Left renal pelvis (tissue), 4 donors: ENCODE measurements at regions not wholly inside any gene's neighbourhood (a gene's known extent, or its start where the extent isn't known, plus 50 kb on each side); places are given as distances from the start of the nearest gene placed in this dataset.
"Not testable (repeated sequence)": the region's sequence is repeated elsewhere in the genome, so short reads cannot be mapped to it uniquely, and the experiment has no call there.

Source experiments
- DNase-seq, 4 donors: peaks; one replicate each; pipeline ENCODE4 v3.0.0-alpha.2; 2013; ENCODE audit warnings: low read depth in 4 of 4, low spot score in 3 of 4

DNA sequence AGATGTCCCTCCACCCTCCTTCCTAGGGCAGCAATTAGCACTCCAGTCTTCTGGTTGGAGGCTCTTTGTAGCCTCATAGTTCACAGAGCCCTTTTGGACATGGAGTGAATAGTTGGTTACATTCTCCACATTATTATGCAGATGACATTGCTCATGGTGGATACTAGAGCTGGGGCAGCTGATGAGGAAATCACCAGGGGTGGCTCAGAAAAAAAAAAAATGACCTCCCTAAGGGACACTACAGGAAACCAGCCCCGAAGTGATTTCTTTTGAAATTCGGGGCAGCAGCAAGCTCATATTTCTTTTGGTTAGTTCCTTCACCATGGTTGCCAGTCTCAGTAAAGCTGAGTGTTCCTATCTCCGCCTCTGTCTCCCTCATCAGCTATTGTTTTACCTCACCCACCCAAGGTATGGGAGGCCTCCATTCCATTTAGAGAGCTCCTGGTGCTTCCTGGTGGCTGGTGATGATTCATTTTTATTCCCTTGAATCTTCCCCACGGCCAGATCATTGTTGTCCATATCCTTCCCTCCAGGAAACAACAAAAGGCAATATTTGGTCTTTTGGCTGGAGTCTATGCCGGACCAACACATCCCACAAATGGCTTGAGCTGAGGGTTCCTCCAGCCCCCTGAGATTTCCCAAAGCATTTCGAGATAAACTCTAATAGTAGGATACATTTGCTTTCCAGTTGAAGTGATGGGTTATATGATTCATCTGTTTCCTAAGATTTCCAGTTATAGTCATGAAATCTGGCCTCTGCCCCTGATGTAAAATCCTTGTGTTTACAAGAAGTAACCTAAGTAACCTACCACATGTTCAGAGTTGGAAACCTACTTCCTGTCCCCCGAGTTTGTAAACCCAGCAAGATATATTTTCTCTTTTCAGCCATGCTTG, 56.2 kb upstream of the NID2 start:
- no peak for DNase-seq

GRCh38 chr14:52122163-52122562, 53.3 kb upstream of the NID2 start:
- DNase-seq: not testable (repeated sequence)

GRCh38 chr14:52121441-52121840, 52.6 kb upstream of the NID2 start:
- no peak for DNase-seq

- DNase-seq: no peak
Observed at GRCh38 chr14:52119030-52119429, 50.2 kb upstream of the NID2 start.
